ENCODE measurements at regions not wholly inside any gene's neighbourhood (a gene's known extent, or its start where the extent isn't known, plus 50 kb on each side); places are given as distances from the start of the nearest gene placed in this dataset.

DNA sequence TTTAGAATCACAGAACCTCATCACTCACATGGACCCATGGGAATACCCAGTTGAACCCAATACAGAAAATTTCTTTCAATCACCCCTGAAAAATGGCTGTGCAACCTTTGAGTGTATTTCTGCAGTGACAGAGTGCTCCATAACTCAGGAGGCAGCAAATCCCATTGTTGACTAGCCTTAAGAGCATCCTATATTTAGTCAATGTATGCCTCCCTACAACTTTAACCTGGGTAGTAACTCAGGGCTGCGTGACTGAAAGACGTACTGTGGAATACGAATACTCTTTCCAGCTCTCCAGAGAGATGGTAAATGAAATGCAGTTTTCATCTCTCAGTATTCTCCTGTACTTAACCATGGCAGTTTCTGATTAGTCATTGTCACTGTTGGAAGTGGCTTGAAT, 573.0 kb upstream of the POM121L12 start:
- no peak for DNase-seq (ENCODE audit: low read depth, low spot score)
- Histone ChIP-seq H3K36me3 (ENCODE audit: insufficient read depth, low read length) (no peaks in the 10 kb centered on the region), H3K9me3 (ENCODE audit: low read depth, low read length) (no peaks in the 10 kb centered on the region), H3K4me3 (no peak overlapping the region), H3K9ac (ENCODE audit: insufficient read length) (no peak overlapping the region), H3K27ac (no peak overlapping the region)
- TF ChIP-seq EZH2 (IDR thresholded peaks at IDR 0.05) = no peak
- TF ChIP-seq POLR2AphosphoS5 (IDR thresholded peaks at IDR 0.05; ENCODE audit: borderline replicate concordance, low read depth, low read length) = no peak
- no peak for TF ChIP-seq FOXP2 (optimal IDR thresholded peaks at IDR 0.05; ENCODE audit: control extremely low read depth, extremely low read length, insufficient read depth)

GRCh38 chr7:52455571-52455970, 579.9 kb upstream of the POM121L12 start:
- Histone ChIP-seq H3K36me3 (ENCODE audit: insufficient read depth, low read length) (no peaks in the 10 kb centered on the region), H3K4me3 (no peak overlapping the region), H3K9me3 (ENCODE audit: low read depth, low read length) (no peaks in the 10 kb centered on the region), H3K27ac (no peak overlapping the region), H3K9ac (ENCODE audit: insufficient read length) (no peak overlapping the region)
- DNase-seq (ENCODE audit: low read depth, low spot score) = no peak
- no peak for TF ChIP-seq POLR2AphosphoS5 (IDR thresholded peaks at IDR 0.05; ENCODE audit: borderline replicate concordance, low read depth, low read length)
- no peak for TF ChIP-seq EZH2 (IDR thresholded peaks at IDR 0.05)

GRCh38 chr7:52450816-52451215, 584.6 kb upstream of the POM121L12 start:
- Histone ChIP-seq H3K36me3 (ENCODE audit: insufficient read depth, low read length) (no peaks in the 10 kb centered on the region), H3K9me3 (ENCODE audit: low read depth, low read length) (no peaks in the 10 kb centered on the region), H3K9ac (ENCODE audit: insufficient read length) (no peak overlapping the region), H3K27ac (no peak overlapping the region), H3K4me3 (no peak overlapping the region)
- no peak for DNase-seq (ENCODE audit: low read depth, low spot score)
- TF ChIP-seq POLR2AphosphoS5 (IDR thresholded peaks at IDR 0.05; ENCODE audit: borderline replicate concordance, low read depth, low read length) (no peak), FOXP2 (optimal IDR thresholded peaks at IDR 0.05; ENCODE audit: control extremely low read depth, extremely low read length, insufficient read depth) (no peak), EZH2 (IDR thresholded peaks at IDR 0.05) (no peak)

- Histone ChIP-seq H3K9ac (ENCODE audit: insufficient read length) (no peak overlapping the region), H3K4me3 (no peak overlapping the region), H3K27ac (no peak overlapping the region), H3K36me3 (ENCODE audit: insufficient read depth, low read length) (no peaks in the 10 kb centered on the region), H3K9me3 (ENCODE audit: low read depth, low read length) (no peaks in the 10 kb centered on the region)
- TF ChIP-seq FOXP2 (optimal IDR thresholded peaks at IDR 0.05; ENCODE audit: control extremely low read depth, extremely low read length, insufficient read depth) = no peak
- no peak for DNase-seq (ENCODE audit: low read depth, low spot score)
Observed at GRCh38 chr7:52447581-52448180, 587.8 kb upstream of the POM121L12 start.

GRCh38 chr7:52436278-52436677, 599.2 kb upstream of the POM121L12 start:
- Histone ChIP-seq H3K27ac (no peak overlapping the region), H3K9me3 (ENCODE audit: low read depth, low read length) (no peaks in the 10 kb centered on the region), H3K4me3 (no peak overlapping the region), H3K36me3 (ENCODE audit: insufficient read depth, low read length) (no peaks in the 10 kb centered on the region), H3K9ac (ENCODE audit: insufficient read length) (no peak overlapping the region)
- TF ChIP-seq EZH2 (IDR thresholded peaks at IDR 0.05) (no peak), FOXP2 (optimal IDR thresholded peaks at IDR 0.05; ENCODE audit: control extremely low read depth, extremely low read length, insufficient read depth) (no peak), POLR2AphosphoS5 (IDR thresholded peaks at IDR 0.05; ENCODE audit: borderline replicate concordance, low read depth, low read length) (no peak)
- DNase-seq (ENCODE audit: low read depth, low spot score) = no peak

GRCh38 chr7:52431082-52431815, 604.2 kb upstream of the POM121L12 start:
- no peak overlapping the region for H3K27ac ChIP-seq
- no peak overlapping the region for H3K9ac ChIP-seq (ENCODE audit: insufficient read length)
- no peaks in the 10 kb centered on the region for H3K36me3 ChIP-seq (ENCODE audit: insufficient read depth, low read length)
- TF ChIP-seq POLR2AphosphoS5 (IDR thresholded peaks at IDR 0.05; ENCODE audit: borderline replicate concordance, low read depth, low read length) = no peak
- no peak for TF ChIP-seq EZH2 (IDR thresholded peaks at IDR 0.05)
- no peak for TF ChIP-seq FOXP2 (optimal IDR thresholded peaks at IDR 0.05; ENCODE audit: control extremely low read depth, extremely low read length, insufficient read depth)
- no peak overlapping the region for H3K4me3 ChIP-seq
- H3K9me3 ChIP-seq (ENCODE audit: low read depth, low read length) = no peaks in the 10 kb centered on the region
- no peak for DNase-seq (ENCODE audit: low read depth, low spot score)

DNA sequence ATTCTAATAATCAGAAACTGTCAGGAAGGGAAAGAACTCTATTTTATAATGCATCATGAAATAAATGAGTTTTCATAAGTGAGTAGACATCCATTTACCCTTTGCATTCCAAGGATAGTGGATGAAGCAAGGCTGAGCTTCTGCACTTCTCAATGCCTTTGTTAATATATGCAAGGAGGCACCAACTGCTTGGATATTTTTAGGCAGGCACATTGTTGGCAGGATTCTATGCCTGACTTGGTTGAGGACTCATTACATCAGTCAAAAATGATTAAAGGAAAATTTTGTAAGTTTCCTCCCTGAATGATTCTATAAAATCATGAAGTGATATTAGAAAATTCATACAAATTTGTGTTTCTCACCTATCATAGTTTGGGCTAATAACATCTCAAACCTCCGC, 612.2 kb upstream of the POM121L12 start:
- no peak for TF ChIP-seq FOXP2 (optimal IDR thresholded peaks at IDR 0.05; ENCODE audit: control extremely low read depth, extremely low read length, insufficient read depth)
- no peak for TF ChIP-seq POLR2AphosphoS5 (IDR thresholded peaks at IDR 0.05; ENCODE audit: borderline replicate concordance, low read depth, low read length)
- TF ChIP-seq EZH2 (IDR thresholded peaks at IDR 0.05) = no peak
- Histone ChIP-seq H3K27ac (no peak overlapping the region), H3K9ac (ENCODE audit: insufficient read length) (no peak overlapping the region), H3K9me3 (ENCODE audit: low read depth, low read length) (no peaks in the 10 kb centered on the region), H3K36me3 (ENCODE audit: insufficient read depth, low read length) (no peaks in the 10 kb centered on the region), H3K4me3 (no peak overlapping the region)
- no peak for DNase-seq (ENCODE audit: low read depth, low spot score)

DNA sequence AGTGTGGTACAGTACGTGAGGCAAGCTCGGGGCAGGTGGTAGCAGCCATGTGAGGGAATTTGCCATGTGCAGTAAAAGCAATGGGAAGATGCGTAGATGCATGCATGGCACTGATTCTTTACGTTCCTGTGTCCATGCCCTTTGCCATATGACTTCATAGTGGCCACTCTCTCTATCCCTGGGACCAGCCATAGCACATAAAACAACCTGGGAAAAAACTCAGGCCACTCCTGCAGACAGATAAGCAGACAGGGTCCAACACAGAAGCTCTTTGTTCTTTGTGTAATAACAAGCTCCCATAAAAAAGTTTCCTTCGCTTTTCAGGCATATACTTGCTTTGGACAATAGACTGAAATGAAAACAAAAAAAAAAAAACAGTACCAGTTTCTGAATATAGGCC, 622.4 kb upstream of the POM121L12 start:
- H3K36me3 ChIP-seq (ENCODE audit: insufficient read depth, low read length) = no peaks in the 10 kb centered on the region
- H3K27ac ChIP-seq = no peak overlapping the region
- no peak for TF ChIP-seq EZH2 (IDR thresholded peaks at IDR 0.05)
- TF ChIP-seq FOXP2 (optimal IDR thresholded peaks at IDR 0.05; ENCODE audit: control extremely low read depth, extremely low read length, insufficient read depth) = no peak
- no peak for TF ChIP-seq POLR2AphosphoS5 (IDR thresholded peaks at IDR 0.05; ENCODE audit: borderline replicate concordance, low read depth, low read length)
- no peak overlapping the region for H3K4me3 ChIP-seq
- H3K9ac ChIP-seq (ENCODE audit: insufficient read length) = no peak overlapping the region
- DNase-seq (ENCODE audit: low read depth, low spot score) = no peak
- H3K9me3 ChIP-seq (ENCODE audit: low read depth, low read length) = no peaks in the 10 kb centered on the region

GRCh38 chr7:52410032-52410431, 625.4 kb upstream of the POM121L12 start:
- no peaks in the 10 kb centered on the region for H3K36me3 ChIP-seq (ENCODE audit: insufficient read depth, low read length)
- H3K9ac ChIP-seq (ENCODE audit: insufficient read length) = no peak overlapping the region
- no peak for DNase-seq (ENCODE audit: low read depth, low spot score)
- no peak for TF ChIP-seq FOXP2 (optimal IDR thresholded peaks at IDR 0.05; ENCODE audit: control extremely low read depth, extremely low read length, insufficient read depth)
- TF ChIP-seq EZH2 (IDR thresholded peaks at IDR 0.05) = no peak
- no peak for TF ChIP-seq POLR2AphosphoS5 (IDR thresholded peaks at IDR 0.05; ENCODE audit: borderline replicate concordance, low read depth, low read length)
- no peaks in the 10 kb centered on the region for H3K9me3 ChIP-seq (ENCODE audit: low read depth, low read length)
- no peak overlapping the region for H3K4me3 ChIP-seq
- H3K27ac ChIP-seq = no peak overlapping the region
